ENCODE measurements at regions not wholly inside any gene's neighbourhood (a gene's known extent, or its start where the extent isn't known, plus 50 kb on each side); places are given as distances from the start of the nearest gene placed in this dataset.

GRCh38 chr2:107592280-107592624 is 234.4 kb upstream of the RGPD4 start:
- TF ChIP-seq, protein P1, sequence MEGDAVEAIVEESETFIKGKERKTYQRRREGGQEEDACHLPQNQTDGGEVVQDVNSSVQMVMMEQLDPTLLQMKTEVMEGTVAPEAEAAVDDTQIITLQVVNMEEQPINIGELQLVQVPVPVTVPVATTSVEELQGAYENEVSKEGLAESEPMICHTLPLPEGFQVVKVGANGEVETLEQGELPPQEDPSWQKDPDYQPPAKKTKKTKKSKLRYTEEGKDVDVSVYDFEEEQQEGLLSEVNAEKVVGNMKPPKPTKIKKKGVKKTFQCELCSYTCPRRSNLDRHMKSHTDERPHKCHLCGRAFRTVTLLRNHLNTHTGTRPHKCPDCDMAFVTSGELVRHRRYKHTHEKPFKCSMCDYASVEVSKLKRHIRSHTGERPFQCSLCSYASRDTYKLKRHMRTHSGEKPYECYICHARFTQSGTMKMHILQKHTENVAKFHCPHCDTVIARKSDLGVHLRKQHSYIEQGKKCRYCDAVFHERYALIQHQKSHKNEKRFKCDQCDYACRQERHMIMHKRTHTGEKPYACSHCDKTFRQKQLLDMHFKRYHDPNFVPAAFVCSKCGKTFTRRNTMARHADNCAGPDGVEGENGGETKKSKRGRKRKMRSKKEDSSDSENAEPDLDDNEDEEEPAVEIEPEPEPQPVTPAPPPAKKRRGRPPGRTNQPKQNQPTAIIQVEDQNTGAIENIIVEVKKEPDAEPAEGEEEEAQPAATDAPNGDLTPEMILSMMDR (IDR thresholded peaks at IDR 0.05): no peak
- no peak for TF ChIP-seq POLR2A (IDR thresholded peaks at IDR 0.05)

Data from esophagus squamous epithelium (tissue), 4 donors.